HepG2 (cell line): ENCODE measurements at regions not wholly inside any gene's neighbourhood (a gene's known extent, or its start where the extent isn't known, plus 50 kb on each side); places are given as distances from the start of the nearest gene placed in this dataset.

Source experiments
- HNRNPUL1 ChIP-seq: fragments of 200-400 bp; formaldehyde crosslinking; IDR thresholded peaks from 2 replicates; pipeline ENCODE4 v1.6.1; 2017; ENCODE audit warnings: low read depth, mild to moderate bottlenecking, low read length, moderate library complexity
- SUZ12 ChIP-seq: fragments of 150-350 bp; IDR thresholded peaks from 2 replicates; pipeline ENCODE4 v1.6.1; 2014; ENCODE audit warnings: low read depth, low read length
- ZNF34 ChIP-seq: sonication (generic); formaldehyde crosslinking; IDR thresholded peaks from 2 replicates; pipeline ENCODE4 v1.4.0; 2020; ENCODE audit warnings: mild to moderate bottlenecking, missing genetic modification reagents, borderline replicate concordance
- ZNF350 ChIP-seq: sonication (generic); formaldehyde crosslinking; IDR thresholded peaks from 2 replicates; pipeline ENCODE4 v1.4.0; 2020; ENCODE audit warnings: mild to moderate bottlenecking, low read depth, missing genetic modification reagents, borderline replicate concordance
- ZNF44 ChIP-seq: sonication (generic); formaldehyde crosslinking; IDR thresholded peaks from 2 replicates; pipeline ENCODE4 v1.5.1; 2020; ENCODE audit warnings: mild to moderate bottlenecking, missing genetic modification reagents
- ZNF558 ChIP-seq: sonication (generic); formaldehyde crosslinking; IDR thresholded peaks from 2 replicates; pipeline ENCODE4 v1.9.0; 2022; ENCODE audit warnings: mild to moderate bottlenecking, missing genetic modification reagents, borderline replicate concordance
- ZSCAN12 ChIP-seq: sonication (generic); formaldehyde crosslinking; IDR thresholded peaks from 2 replicates; pipeline ENCODE4 v1.9.0; 2021; ENCODE audit warnings: mild to moderate bottlenecking, missing genetic modification reagents
- TF ChIP-seq, protein P1 (sequence below): sonication (generic); formaldehyde crosslinking; IDR thresholded peaks from 2 replicates; pipeline ENCODE4 v1.4.0; 2020; ENCODE audit warnings: missing genetic modification reagents
- TF ChIP-seq, protein P2 (sequence below): sonication (generic); formaldehyde crosslinking; IDR thresholded peaks from 2 replicates; pipeline ENCODE4 v1.8.0; 2022; ENCODE audit warnings: missing genetic modification reagents, low read depth, mild to moderate bottlenecking, borderline replicate concordance
- TF ChIP-seq, protein P3 (sequence below): sonication (generic); formaldehyde crosslinking; IDR thresholded peaks from 2 replicates; pipeline ENCODE4 v1.8.0; 2022; ENCODE audit warnings: missing genetic modification reagents, mild to moderate bottlenecking, inconsistent platforms, borderline replicate concordance
- TF ChIP-seq, protein P4 (sequence below): sonication (generic); formaldehyde crosslinking; IDR thresholded peaks from 2 replicates; pipeline ENCODE4 v1.5.0; 2020; ENCODE audit warnings: mild to moderate bottlenecking, missing genetic modification reagents, moderate library complexity

DNA sequence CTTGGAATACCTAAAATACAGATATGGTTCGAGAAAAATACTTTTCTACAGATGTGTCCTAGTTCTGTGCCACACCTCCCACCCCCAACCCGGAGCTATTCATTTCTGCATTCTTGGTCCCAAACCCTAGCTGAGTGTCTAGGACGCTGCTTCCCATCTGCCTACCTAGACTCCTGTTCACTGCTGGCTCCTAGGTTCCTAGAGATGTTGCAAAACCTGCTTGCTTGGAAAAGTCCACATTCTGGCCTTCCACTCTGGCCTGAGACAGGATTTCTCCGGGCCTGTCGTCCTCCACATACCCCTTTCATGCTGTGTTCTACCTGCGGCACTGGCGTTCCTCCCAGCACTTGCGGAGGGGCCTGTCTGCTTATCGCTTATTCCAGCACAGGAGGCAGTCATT is 165.8 kb upstream of the CTTNBP2NL start (continued):
- TF ChIP-seq, protein P1, sequence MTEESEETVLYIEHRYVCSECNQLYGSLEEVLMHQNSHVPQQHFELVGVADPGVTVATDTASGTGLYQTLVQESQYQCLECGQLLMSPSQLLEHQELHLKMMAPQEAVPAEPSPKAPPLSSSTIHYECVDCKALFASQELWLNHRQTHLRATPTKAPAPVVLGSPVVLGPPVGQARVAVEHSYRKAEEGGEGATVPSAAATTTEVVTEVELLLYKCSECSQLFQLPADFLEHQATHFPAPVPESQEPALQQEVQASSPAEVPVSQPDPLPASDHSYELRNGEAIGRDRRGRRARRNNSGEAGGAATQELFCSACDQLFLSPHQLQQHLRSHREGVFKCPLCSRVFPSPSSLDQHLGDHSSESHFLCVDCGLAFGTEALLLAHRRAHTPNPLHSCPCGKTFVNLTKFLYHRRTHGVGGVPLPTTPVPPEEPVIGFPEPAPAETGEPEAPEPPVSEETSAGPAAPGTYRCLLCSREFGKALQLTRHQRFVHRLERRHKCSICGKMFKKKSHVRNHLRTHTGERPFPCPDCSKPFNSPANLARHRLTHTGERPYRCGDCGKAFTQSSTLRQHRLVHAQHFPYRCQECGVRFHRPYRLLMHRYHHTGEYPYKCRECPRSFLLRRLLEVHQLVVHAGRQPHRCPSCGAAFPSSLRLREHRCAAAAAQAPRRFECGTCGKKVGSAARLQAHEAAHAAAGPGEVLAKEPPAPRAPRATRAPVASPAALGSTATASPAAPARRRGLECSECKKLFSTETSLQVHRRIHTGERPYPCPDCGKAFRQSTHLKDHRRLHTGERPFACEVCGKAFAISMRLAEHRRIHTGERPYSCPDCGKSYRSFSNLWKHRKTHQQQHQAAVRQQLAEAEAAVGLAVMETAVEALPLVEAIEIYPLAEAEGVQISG (CRISPR knock-in tag) = no peak
- no peak for TF ChIP-seq SUZ12
- TF ChIP-seq ZNF350 (CRISPR knock-in tag) = no peak
- TF ChIP-seq ZSCAN12 (CRISPR knock-in tag) = no peak
- TF ChIP-seq ZNF44 (CRISPR knock-in tag) = no peak
- TF ChIP-seq, protein P2, sequence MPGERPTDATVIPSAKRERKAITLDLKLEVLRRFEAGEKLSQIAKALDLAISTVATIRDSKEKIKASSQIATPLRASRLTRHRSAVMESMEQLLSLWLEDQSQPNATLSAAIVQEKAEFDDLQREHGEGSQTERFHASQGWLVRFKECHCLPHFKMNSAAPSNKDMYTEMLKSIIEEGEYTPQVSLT (CRISPR knock-in tag) = no peak
- TF ChIP-seq ZNF558 (CRISPR knock-in tag) = no peak
- TF ChIP-seq HNRNPUL1 = no peak
- TF ChIP-seq ZNF34 (CRISPR knock-in tag) = no peak
- TF ChIP-seq, protein P3, sequence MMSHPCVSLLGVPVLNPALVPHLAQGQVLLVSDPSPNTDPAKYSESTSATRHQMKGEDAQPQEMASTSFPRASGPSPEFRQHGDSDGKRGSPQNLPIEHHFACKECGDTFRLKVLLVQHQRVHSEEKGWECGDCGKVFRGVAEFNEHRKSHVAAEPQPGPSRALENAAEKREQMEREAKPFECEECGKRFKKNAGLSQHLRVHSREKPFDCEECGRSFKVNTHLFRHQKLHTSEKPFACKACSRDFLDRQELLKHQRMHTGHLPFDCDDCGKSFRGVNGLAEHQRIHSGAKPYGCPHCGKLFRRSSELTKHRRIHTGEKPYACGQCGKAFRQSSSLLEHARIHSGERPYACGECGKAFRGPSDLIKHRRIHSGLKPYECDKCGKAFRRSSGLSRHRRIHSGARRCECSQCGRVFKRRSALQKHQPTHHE (CRISPR knock-in tag) = no peak
- TF ChIP-seq, protein P4, sequence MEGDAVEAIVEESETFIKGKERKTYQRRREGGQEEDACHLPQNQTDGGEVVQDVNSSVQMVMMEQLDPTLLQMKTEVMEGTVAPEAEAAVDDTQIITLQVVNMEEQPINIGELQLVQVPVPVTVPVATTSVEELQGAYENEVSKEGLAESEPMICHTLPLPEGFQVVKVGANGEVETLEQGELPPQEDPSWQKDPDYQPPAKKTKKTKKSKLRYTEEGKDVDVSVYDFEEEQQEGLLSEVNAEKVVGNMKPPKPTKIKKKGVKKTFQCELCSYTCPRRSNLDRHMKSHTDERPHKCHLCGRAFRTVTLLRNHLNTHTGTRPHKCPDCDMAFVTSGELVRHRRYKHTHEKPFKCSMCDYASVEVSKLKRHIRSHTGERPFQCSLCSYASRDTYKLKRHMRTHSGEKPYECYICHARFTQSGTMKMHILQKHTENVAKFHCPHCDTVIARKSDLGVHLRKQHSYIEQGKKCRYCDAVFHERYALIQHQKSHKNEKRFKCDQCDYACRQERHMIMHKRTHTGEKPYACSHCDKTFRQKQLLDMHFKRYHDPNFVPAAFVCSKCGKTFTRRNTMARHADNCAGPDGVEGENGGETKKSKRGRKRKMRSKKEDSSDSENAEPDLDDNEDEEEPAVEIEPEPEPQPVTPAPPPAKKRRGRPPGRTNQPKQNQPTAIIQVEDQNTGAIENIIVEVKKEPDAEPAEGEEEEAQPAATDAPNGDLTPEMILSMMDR (CRISPR knock-in tag) = no peak
